Left renal pelvis (tissue), 4 donors: ENCODE measurements at regions not wholly inside any gene's neighbourhood (a gene's known extent, or its start where the extent isn't known, plus 50 kb on each side); places are given as distances from the start of the nearest gene placed in this dataset.
A peak's percentile ranks its signal among the peaks of the same experiment; 100 is the strongest.

Source experiments
- DNase-seq, 4 donors: peaks; one replicate each; pipeline ENCODE4 v3.0.0-alpha.2; 2013; ENCODE audit warnings: low read depth in 4 of 4, low spot score in 3 of 4

DNA sequence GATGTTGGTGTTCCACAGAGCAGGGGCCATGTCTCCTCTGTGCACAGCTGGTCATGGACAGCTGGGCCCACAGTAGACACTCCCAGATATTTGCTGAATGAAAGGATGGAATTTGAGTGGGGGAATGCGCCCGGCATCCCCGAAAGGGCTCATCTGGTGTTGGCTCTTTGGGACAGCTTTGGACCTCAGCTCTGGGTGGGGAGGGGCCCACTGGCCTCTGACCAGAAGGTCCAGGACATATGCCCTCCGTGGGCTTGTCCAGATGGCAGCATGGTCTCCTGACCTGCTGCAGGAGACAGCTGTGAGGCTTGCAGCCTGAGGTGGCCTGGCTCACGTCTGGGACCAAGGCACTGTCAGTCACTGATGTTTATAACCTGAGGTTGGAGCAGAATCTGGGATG, 160.4 kb upstream of the AJAP1 start:
- no peak for DNase-seq

- DNase-seq: no peak
Observed at GRCh38 chr1:4494558-4494957, 159.9 kb upstream of the AJAP1 start.

DNA sequence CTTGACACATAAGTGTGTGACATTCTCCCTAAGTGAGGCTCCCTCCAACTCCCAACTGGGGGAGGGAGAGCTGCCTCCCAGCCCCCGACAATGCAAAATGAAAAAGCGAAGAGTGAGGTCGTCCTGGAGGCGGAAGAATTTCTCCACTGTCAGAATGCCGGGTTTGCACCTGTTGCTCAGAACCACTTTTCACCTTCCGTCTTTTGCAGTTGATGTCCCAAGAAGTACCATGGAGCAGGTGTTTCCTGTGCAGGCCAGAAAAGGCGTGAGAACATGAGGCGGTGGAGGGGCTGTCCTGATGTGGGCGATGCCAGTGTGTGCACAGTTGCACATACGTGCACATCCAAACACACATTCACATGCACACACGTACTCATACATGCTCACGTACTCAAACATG, 158.6 kb upstream of the AJAP1 start:
- DNase-seq: no peak

DNA sequence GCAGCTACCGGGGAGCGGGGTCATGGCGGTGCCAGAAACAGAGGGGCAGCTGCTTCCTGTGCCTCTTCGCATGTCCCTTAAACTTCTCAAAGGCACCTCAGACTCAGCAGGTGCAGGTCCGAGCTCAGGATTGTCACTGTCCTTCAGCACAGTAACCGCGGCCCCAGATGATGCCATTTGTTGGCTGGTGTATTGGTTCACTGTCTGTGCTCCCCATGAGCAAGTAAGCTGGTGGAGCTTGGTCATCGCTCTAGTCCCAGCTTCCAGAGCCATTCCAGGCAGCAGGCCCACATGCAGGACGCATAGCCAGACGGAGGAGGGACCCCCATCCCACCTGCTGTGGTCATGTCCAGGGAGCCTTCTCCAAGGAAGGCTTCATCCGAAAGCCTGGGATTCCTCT, 154.0 kb upstream of the AJAP1 start:
- DNase-seq: no peak

- DNase-seq: no peak
Observed at GRCh38 chr1:4506591-4506990, 147.8 kb upstream of the AJAP1 start.

DNA sequence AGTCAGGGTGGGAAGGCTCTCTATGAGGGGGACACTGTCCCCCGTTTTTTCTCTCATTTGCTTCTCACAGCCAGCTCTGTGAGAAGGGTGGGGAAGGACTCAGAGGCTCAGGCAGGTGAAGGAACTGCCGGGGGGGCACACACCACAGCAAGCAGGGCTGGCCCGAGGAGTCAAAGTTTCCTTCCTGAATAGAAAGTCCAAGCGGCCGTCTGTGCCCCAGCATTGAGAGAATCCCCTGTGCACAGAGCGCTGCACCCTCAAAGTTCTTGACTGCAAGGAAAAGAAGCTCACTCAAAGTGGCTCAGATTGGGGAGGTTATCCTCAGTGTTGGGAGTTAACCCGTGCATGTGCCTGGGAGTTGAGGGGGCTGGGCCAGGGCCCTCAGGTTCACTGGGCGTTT, 145.2 kb upstream of the AJAP1 start:
- DNase-seq: no peak

DNA sequence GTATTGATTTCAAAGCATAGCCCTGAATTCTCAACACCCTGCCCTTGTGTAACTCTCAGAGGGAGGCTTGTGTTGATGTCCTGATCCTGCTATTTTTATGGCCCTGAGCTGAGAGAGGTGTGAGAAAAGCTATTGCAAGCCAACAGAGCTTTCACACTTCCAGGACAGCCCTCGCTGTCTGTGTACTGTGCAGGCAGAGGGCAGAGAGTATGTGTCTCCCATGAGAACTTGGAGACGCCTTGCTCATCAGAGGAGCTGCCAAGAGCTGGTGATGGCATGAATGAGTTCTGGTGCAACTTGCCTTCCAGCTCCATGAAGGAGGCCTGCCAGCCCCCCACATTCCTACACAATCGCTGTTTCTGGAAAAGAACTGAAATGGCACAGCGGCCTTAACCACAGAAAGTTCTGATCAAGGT, 144.1 kb upstream of the AJAP1 start:
- no peak for DNase-seq

GRCh38 chr1:4511374-4511773, 143.0 kb upstream of the AJAP1 start:
- DNase-seq: no peak

- peak; percentile 48 to 68 (median 63) for DNase-seq
Observed at GRCh38 chr1:4512636-4513035, 141.8 kb upstream of the AJAP1 start.

DNA sequence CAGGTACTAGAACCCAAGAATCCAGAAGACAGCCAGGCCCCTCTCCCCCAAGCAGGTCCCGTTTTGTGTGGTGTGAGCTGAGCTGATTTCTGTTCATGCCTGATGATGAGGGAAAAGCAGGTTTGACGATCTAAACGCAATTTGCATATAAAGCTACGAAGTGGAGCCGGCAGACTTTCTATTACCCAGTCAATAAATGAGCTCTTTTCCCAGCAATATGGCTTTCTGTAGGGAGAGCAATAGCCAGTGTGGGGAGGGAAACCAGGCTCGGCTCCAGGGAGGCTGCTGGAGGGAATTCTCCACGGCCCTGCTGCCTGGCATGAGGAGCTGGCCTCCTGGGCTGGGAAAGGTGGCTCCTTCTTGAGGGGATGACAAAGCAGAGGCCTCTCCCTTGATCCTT, 140.7 kb upstream of the AJAP1 start:
- no peak for DNase-seq

GRCh38 chr1:4515727-4516289, 138.6 kb upstream of the AJAP1 start:
- DNase-seq: no peak

GRCh38 chr1:4516596-4516995, 137.8 kb upstream of the AJAP1 start:
- no peak for DNase-seq

- DNase-seq: no peak
Observed at GRCh38 chr1:4517186-4517954, 137.0 kb upstream of the AJAP1 start.

DNA sequence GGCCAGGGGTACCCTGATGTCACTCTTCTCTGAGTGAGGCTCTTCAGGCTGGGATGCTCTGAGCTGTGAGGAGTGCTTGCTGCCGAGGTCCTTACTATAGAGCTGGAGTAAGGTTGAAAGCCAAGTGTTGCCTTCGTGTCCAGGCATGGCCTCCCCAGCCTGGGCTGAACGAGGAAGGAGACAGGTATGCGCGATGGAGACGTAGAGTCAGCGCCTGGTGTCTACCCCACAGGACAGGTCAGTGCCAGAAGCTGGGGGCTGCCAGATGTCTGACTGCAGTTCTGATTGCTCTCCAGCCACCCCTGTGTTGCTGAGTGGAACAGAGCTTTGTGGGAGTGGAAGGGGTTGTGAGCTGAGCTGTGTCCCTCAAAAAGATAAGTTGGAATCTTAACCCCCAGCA, 135.8 kb upstream of the AJAP1 start:
- no peak for DNase-seq

GRCh38 chr1:4519954-4520353, 134.5 kb upstream of the AJAP1 start:
- no peak for DNase-seq

GRCh38 chr1:4523551-4523950, 130.9 kb upstream of the AJAP1 start:
- no peak for DNase-seq

DNA sequence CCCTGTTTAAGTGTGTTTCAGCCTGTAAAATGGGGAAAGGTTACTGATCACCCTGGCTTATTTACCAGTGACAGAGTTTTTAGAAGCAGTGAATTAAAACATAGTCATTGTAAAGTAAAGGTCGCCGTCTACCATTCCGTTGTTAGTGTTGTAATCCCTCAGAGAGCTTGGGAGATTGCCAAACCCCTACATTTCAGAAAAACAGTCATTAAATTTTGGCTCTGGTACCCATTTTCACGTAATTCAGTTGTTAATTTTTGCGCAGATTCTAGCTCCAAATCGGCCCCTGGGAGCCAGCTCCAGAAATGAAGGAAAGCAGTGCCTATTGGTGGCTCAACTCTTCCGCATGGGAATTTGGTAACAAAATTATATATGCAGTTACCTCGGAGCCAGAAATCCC, 127.7 kb upstream of the AJAP1 start:
- no peak for DNase-seq

DNA sequence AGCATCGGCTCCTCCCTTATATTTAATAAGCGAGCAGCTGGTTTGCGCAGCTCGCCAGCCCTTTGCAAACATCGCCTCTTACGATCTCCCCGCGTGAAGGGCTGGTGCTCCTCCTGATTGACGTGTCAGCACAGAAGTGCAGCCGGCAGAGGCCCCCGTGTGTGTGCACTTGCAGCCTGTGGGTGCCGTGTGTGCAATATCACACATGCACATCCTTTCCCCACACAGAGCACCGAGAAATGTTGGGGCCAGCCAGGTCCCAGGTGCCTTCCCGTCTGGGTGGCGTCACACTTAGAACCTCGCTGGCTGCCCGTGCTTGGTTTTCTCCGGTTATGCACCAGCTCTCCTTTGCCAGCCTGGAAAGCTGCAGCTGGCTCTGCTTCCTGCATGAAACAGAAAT, 126.6 kb upstream of the AJAP1 start:
- DNase-seq: no peak

DNA sequence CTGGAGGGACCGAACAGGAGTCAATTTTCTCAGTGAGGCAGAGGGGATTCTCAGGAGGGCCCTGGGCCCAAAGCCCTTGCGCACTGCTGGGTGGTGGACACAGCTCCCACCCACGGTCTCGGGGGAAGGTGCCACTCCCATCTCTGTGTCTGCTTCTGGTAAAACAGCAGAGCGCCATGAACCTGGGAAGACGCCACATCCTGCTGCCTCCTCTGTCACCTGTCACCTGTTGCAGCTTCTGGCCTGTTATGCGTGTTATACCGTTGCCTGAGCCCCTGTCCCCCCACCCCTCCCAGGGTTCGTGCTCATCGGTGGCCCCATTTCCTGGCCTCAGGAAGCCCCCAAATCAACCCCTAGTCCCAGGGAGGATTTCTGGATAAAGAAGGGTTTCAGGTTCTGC, 125.8 kb upstream of the AJAP1 start:
- no peak for DNase-seq

DNA sequence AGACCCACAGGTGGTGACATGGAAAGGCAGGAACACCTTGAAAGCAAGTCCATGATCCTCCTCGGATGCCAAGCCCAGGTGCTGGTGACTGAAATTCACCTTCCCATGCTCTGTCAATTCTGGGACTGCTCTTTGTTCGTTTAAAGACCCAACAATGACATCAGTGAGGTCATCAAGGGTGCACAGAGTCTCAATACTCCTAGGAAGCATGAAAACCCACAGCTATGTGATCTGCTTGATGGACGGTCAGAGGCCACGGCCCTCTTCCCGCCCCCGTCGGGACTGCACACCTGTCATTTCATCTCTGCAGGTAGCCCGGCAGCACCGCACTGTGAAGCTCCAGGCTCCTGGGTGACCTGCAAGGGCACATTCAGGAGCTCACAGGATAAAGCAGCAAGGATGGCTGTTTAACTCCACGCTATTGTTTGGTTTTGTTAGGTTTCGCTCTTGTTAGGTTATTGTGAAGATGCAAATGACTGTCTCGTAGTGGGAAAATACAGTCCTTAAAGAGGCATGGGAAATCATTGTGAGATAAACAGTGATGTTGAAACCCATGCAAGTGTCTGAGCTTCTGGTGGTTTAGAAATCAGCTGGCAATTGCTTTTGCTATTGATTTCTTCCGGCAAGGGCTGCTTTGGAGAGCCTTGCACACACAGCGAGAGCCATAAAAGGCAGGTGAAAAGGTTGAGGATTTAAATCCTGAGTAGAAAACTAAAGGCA, 124.8 kb upstream of the AJAP1 start:
- no peak for DNase-seq

DNA sequence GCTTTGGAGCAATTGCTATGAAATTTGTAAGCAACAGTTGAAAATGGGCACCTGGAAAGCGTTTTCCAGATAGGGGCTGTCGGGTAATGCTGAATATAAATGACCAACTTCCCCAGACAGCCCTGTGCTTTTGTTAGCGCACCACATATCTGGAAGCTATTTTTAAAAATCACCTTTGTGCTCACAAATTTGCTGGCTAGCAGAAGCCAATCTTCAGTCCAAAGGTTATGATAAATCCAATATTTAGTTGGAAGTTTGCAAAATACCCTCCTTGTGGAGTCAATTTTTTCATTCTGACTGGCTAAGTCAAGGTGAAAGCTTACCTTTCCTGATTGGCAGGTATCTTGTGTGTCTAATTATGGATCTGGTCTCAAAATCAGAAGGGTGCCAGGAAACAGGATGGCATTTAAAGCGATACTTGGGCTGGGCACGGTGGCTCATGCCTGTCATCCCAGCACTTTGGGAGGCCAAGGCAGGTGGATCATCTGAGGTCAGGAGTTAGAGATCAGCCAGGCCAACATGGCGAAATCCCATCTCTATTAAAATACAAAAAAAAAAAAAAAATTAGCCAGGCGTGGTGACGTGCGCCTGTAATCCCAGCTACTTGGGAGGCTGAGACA, 124.1 kb upstream of the AJAP1 start:
- DNase-seq: no peak

DNA sequence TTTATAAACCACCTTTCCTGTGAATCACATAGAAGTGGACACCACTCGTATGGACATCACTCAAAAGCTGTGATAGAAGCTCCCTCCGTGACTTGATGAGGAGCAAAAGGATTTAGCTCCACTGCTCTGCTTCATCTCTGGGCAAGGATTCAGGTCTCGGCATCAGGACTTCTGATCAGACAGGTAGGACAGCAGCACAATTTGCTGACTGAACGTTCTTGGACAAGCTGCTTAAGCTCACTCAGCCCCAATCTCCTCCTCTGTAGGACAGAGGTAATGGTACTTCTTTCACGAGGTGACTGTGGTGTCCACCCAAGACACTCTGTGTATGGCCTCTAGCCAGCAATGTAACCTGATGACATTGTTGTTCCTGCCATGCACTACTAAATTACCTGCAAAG, 122.6 kb upstream of the AJAP1 start:
- DNase-seq: no peak
